OCI-LY7 (cell line): ENCODE measurements at regions not wholly inside any gene's neighbourhood (a gene's known extent, or its start where the extent isn't known, plus 50 kb on each side); places are given as distances from the start of the nearest gene placed in this dataset.

Experiments used
- CTCF ChIP-seq: fragments of 200-600 bp; sonication (generic); conservative IDR thresholded peaks from 2 replicates; pipeline ENCODE4 v1.5.1; 2014; ENCODE audit warnings: mild to moderate bottlenecking, antibody characterized with exemption, low read length, moderate library complexity, mixed read lengths
- EZH2phosphoT487 ChIP-seq: fragments of 200-600 bp; sonication (generic); IDR thresholded peaks from 2 replicates; pipeline ENCODE4 v1.6.1; 2018; ENCODE audit warnings: low read depth, borderline replicate concordance, mild to moderate bottlenecking, mixed run types, antibody characterized with exemption, low read length, moderate library complexity, mixed read lengths

GRCh38 chr1:116316373-116316772 is 56.7 kb upstream of the ATP1A1 start:
- no peak for TF ChIP-seq CTCF
- no peak for TF ChIP-seq EZH2phosphoT487
